ENCODE measurements at regions not wholly inside any gene's neighbourhood (a gene's known extent, or its start where the extent isn't known, plus 50 kb on each side); places are given as distances from the start of the nearest gene placed in this dataset.

DNA sequence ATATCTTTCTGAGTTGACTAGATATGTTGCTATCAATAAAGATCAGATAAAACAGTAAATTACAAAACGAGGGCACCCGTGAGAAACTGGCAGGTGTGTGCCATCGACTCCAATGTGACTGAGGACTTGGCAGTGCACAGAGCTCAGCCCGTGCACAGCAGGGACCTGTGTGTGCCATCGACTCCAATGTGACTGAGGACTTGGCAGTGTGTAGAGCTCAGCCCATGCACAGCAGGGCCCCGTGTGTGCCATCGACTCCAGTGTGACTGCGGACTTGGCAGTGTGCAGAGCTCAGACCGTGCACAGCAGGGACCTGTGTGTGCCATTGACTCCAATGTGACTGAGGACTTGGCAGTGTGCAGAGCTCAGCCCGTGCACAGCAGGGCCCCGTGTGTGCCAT, 347.2 kb upstream of the B3GAT1 start:
- Histone ChIP-seq H4K20me1 (ENCODE audit: insufficient read depth, low read length, poor library complexity, severe bottlenecking) (no peaks in the 10 kb centered on the region), H3K9me3 (ENCODE audit: insufficient read depth, low read depth, low read length) (peaks cover 17% of the 10 kb centered on the region; the same call in 1 of the 2 replicates), H3K4me3 (ENCODE audit: low read length, poor library complexity, severe bottlenecking) (no peak overlapping the region), H3K4me1 (ENCODE audit: insufficient read depth, low read length, poor library complexity, severe bottlenecking) (no peaks in the 10 kb centered on the region), H3K4me2 (ENCODE audit: low read depth, low read length, poor library complexity, severe bottlenecking) (no peak overlapping the region), H3K36me3 (ENCODE audit: insufficient read depth, low read length) (no peaks in the 10 kb centered on the region), H3K27me3 (ENCODE audit: insufficient read depth, low read length, poor library complexity, severe bottlenecking) (no peaks in the 10 kb centered on the region), H3F3A (ENCODE audit: low read depth) (no peaks in the 10 kb centered on the region), H3K9me2 (replicated peaks; ENCODE audit: low read depth, low read length) (no peaks in the 10 kb centered on the region), H2AFZ (ENCODE audit: low read length) (no peak overlapping the region), H3K9ac (ENCODE audit: low read depth, low read length, poor library complexity, severe bottlenecking) (no peak overlapping the region), H3K79me2 (ENCODE audit: insufficient read depth, low read length) (no peaks in the 10 kb centered on the region)
- no peak for TF ChIP-seq EZH2phosphoT487 (IDR thresholded peaks at IDR 0.05; ENCODE audit: borderline replicate concordance)
- no peak for TF ChIP-seq CTCF (conservative IDR thresholded peaks at IDR 0.05; ENCODE audit: low read length)

DNA sequence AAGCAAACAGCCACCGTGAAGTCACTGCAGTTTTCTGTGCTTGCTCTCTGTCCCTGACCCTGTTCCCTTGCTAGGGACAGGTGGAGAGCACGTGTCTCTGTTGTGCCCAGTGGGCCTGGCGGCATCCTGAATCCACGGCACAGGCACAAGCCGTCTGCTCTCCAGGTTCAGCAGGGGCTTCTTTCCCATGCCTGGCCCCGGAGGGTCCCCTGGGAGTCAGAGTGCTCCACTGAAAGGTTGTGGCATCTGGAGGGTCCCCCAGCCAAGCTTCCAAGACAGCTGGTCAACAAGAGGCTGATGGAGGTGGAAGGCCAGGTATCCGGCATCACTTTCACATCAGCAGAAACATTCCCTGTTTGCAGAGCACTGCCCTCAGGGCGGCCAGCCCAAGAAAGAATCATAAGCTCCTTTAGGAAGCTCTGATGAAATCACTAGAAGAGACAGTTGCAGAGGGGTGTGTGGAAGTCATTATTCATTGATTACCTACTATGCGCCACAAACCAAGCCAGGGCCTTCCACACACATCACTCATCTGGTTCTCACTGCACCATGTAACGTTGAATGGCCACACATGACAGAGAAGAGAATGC, 346.4 kb upstream of the B3GAT1 start:
- H4K20me1 ChIP-seq (ENCODE audit: insufficient read depth, low read length, poor library complexity, severe bottlenecking), result no peaks in the 10 kb centered on the region
- H3K36me3 ChIP-seq (ENCODE audit: insufficient read depth, low read length), result no peaks in the 10 kb centered on the region
- H3K4me2 ChIP-seq (ENCODE audit: low read depth, low read length, poor library complexity, severe bottlenecking), result no peak overlapping the region
- TF ChIP-seq EZH2phosphoT487 (IDR thresholded peaks at IDR 0.05; ENCODE audit: borderline replicate concordance) (no peak), CTCF (conservative IDR thresholded peaks at IDR 0.05; ENCODE audit: low read length) (no peak)
- H2AFZ ChIP-seq (ENCODE audit: low read length), result no peak overlapping the region
- H3K9me3 ChIP-seq (ENCODE audit: insufficient read depth, low read depth, low read length), result peaks cover 18% of the 10 kb centered on the region; the same call in 1 of the 2 replicates
- H3K4me3 ChIP-seq (ENCODE audit: low read length, poor library complexity, severe bottlenecking), result no peak overlapping the region
- H3K27me3 ChIP-seq (ENCODE audit: insufficient read depth, low read length, poor library complexity, severe bottlenecking), result no peaks in the 10 kb centered on the region
- no peaks in the 10 kb centered on the region for H3K9me2 ChIP-seq (replicated peaks; ENCODE audit: low read depth, low read length)
- no peaks in the 10 kb centered on the region for H3K79me2 ChIP-seq (ENCODE audit: insufficient read depth, low read length)
- H3K4me1 ChIP-seq (ENCODE audit: insufficient read depth, low read length, poor library complexity, severe bottlenecking), result no peaks in the 10 kb centered on the region
- H3K9ac ChIP-seq (ENCODE audit: low read depth, low read length, poor library complexity, severe bottlenecking), result no peak overlapping the region
- H3F3A ChIP-seq (ENCODE audit: low read depth), result no peaks in the 10 kb centered on the region

DNA sequence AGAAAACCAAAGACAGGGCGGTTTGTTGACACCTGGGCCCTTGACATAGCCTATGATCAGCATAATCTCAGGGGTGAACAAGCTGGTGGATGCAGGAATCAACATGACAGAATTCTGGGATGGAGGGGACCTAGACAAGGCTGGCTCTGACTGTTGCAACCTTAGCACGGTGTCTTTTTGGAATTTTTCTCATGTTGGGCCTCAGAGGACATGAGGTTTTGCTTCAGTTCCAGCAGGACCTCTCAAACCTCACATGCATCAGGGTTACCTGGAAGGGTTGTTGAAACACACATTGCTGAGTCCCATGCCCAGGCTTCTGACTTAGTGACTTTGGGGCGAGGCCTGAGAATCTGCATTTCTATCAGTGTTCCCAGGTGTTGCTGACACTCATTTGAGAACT, 345.6 kb upstream of the B3GAT1 start:
- H3K36me3 ChIP-seq (ENCODE audit: insufficient read depth, low read length), result no peaks in the 10 kb centered on the region
- no peaks in the 10 kb centered on the region for H3K9me2 ChIP-seq (replicated peaks; ENCODE audit: low read depth, low read length)
- peaks cover 14% of the 10 kb centered on the region; the same call in 1 of the 2 replicates for H3K9me3 ChIP-seq (ENCODE audit: insufficient read depth, low read depth, low read length)
- H2AFZ ChIP-seq (ENCODE audit: low read length), result no peak overlapping the region
- no peaks in the 10 kb centered on the region for H3K4me1 ChIP-seq (ENCODE audit: insufficient read depth, low read length, poor library complexity, severe bottlenecking)
- H3K27me3 ChIP-seq (ENCODE audit: insufficient read depth, low read length, poor library complexity, severe bottlenecking), result no peaks in the 10 kb centered on the region
- no peak overlapping the region for H3K9ac ChIP-seq (ENCODE audit: low read depth, low read length, poor library complexity, severe bottlenecking)
- no peak overlapping the region for H3K4me2 ChIP-seq (ENCODE audit: low read depth, low read length, poor library complexity, severe bottlenecking)
- no peaks in the 10 kb centered on the region for H3K79me2 ChIP-seq (ENCODE audit: insufficient read depth, low read length)
- H3F3A ChIP-seq (ENCODE audit: low read depth), result no peaks in the 10 kb centered on the region
- H4K20me1 ChIP-seq (ENCODE audit: insufficient read depth, low read length, poor library complexity, severe bottlenecking), result no peaks in the 10 kb centered on the region
- no peak overlapping the region for H3K4me3 ChIP-seq (ENCODE audit: low read length, poor library complexity, severe bottlenecking)
- no peak for TF ChIP-seq CTCF (conservative IDR thresholded peaks at IDR 0.05; ENCODE audit: low read length)

Measured in Loucy (cell line).